ENCODE measurements at regions not wholly inside any gene's neighbourhood (a gene's known extent, or its start where the extent isn't known, plus 50 kb on each side); places are given as distances from the start of the nearest gene placed in this dataset.

DNA sequence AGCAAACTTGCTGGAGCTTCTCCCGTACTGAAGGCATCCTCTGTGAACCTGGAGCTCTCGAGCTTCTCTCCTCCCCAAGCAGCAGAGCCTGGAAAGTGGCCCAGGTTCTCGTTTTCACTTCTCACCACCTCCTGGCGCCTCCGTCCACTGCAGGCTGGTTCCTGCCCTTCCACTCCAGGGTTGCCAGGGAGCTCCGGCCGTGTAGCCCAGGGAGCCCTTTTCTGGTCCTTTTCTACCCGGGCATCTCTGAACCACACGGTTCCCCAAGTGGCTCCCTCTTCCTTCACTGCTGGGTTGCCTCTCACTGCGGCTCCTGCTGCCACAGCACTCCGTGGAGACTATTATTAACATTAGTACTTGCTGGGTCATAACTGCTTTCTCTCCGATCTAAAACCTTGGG lies 208.6 kb upstream of the PPP2R2D start:
- no peak for TF ChIP-seq EZH2 (IDR thresholded peaks at IDR 0.05; ENCODE audit: borderline replicate concordance, low read depth, low read length, poor library complexity, severe bottlenecking)
- TF ChIP-seq, protein P1, sequence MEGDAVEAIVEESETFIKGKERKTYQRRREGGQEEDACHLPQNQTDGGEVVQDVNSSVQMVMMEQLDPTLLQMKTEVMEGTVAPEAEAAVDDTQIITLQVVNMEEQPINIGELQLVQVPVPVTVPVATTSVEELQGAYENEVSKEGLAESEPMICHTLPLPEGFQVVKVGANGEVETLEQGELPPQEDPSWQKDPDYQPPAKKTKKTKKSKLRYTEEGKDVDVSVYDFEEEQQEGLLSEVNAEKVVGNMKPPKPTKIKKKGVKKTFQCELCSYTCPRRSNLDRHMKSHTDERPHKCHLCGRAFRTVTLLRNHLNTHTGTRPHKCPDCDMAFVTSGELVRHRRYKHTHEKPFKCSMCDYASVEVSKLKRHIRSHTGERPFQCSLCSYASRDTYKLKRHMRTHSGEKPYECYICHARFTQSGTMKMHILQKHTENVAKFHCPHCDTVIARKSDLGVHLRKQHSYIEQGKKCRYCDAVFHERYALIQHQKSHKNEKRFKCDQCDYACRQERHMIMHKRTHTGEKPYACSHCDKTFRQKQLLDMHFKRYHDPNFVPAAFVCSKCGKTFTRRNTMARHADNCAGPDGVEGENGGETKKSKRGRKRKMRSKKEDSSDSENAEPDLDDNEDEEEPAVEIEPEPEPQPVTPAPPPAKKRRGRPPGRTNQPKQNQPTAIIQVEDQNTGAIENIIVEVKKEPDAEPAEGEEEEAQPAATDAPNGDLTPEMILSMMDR (conservative IDR thresholded peaks at IDR 0.05; ENCODE audit: low read depth, low read length) = no peak
